NOMO-1 (cell line): ENCODE measurements at regions not wholly inside any gene's neighbourhood (a gene's known extent, or its start where the extent isn't known, plus 50 kb on each side); places are given as distances from the start of the nearest gene placed in this dataset.
"Not testable (repeated sequence)": the region's sequence is repeated elsewhere in the genome, so short reads cannot be mapped to it uniquely, and the experiment has no call there.

Source experiments
- DNase-seq, 2 experiments: peaks; one replicate each; lab custom pipeline; 2025; ENCODE audit not compliant: unreplicated experiment in 2 of 2; lab: John Stamatoyannopoulos, UW

DNA sequence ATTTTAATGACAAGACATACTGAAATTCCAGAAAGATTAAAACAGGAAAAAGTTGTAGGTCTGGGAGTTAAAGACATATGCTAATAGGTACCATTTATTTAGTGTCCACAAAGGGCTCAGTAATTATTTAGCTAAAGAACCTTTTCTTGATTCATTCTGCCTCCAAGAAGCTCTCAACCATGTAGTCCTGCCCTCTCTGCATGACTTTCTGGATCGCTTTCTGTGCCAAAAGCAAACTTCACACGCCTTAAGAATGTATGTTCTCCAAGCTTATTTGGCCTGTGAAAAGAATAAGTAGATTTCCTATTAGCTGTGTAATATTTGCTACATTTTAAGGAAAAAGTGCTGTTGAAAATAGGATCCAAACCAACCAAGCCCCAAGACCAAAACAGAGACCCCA lies 291.7 kb downstream of the C12orf75 start:
- DNase-seq = no peak

- no peak for DNase-seq
Observed at GRCh38 chr12:105622846-105623736, 292.6 kb downstream of the C12orf75 start.

- DNase-seq = no peak
Observed at GRCh38 chr12:105626653-105627052, 296.2 kb downstream of the C12orf75 start.

- DNase-seq = no peak
Observed at GRCh38 chr12:105637470-105637869, 307.0 kb downstream of the C12orf75 start.

- DNase-seq = no peak
Observed at GRCh38 chr12:105640761-105641160, 310.3 kb downstream of the C12orf75 start.

DNA sequence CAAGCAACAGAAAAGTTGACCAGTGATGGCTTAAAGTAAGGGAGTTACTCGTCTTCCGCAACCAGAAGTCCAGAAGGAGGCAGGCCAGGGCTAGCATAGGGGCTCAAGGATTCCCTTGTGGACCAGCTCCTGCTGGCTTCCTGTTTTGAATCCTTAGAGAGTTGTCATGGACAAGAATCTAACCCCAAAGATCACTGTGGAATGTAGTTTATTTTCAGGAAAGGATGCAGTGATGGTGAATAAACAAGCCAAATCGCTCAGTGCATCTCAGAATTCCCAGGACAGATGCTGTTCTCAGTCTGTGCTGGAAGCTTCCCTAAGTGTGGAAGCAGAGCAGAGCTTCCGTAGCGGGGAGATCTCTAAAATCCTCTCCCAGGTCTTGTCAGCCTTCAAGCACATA lies 311.3 kb downstream of the C12orf75 start:
- DNase-seq = no peak

- no peak for DNase-seq
Observed at GRCh38 chr12:105644770-105645169, 314.3 kb downstream of the C12orf75 start.

DNA sequence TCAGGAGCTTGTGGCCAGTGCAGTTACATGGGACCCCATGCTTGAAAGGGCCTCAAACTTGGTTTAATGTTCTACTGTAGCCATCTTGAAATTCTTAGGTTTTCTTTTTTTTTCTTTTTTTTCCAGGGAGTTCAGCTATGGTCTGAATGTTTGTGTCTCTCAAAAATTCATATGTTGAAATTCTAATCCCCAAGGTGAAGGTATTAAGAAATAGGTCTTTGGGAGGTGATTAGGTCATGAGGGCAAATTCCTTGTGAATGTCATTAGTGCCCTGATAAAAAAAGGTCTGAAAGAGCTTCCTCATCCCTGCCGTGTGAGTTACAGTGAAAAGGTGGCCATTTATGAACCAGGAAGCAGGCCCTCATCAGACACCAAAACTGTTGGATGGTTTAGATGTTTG lies 324.1 kb downstream of the C12orf75 start:
- no peak for DNase-seq

- no peak for DNase-seq
Observed at GRCh38 chr12:105658389-105658788, 327.9 kb downstream of the C12orf75 start.

GRCh38 chr12:105659355-105660075 lies 329.0 kb downstream of the C12orf75 start:
- peak in 1 of 2 experiments; percentile 12 for DNase-seq

DNA sequence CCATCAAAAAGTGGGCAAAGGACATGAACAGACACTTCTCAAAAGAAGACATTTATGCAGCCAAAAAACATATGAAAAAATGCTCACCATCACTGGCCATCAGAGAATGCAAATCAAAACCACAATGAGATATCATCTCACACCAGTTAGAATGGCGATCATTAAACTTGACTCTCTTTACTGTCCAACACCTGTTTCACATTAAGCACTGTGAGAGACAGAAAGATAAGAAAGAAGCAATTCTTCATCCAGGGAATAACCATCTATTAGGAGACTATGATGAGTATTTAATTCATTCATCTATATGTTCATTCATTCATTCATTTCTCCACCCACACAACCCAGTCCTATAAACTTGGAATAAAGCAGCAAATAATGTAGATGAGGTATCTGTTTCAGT lies 334.3 kb downstream of the C12orf75 start:
- not testable (repeated sequence) for DNase-seq

DNA sequence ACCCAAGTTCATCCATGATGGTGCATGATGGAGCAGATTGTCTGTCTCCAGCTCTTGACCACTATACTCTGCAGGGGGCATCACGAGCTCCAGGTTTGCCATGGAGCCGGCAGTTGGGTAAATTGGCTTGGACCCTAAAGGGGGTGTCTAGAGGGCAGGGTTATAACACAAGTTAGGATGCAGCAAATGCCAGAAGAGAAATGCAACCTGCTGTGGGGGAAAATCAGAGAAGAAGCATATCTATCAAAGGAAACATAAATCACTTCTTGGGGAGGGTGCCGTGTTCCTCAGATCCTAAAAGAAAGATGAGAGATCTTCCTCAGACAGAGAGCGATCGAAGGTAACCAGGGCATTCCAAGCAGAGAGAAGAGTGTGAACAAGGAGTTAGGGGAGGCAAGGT lies 334.9 kb downstream of the C12orf75 start:
- DNase-seq = no peak

DNA sequence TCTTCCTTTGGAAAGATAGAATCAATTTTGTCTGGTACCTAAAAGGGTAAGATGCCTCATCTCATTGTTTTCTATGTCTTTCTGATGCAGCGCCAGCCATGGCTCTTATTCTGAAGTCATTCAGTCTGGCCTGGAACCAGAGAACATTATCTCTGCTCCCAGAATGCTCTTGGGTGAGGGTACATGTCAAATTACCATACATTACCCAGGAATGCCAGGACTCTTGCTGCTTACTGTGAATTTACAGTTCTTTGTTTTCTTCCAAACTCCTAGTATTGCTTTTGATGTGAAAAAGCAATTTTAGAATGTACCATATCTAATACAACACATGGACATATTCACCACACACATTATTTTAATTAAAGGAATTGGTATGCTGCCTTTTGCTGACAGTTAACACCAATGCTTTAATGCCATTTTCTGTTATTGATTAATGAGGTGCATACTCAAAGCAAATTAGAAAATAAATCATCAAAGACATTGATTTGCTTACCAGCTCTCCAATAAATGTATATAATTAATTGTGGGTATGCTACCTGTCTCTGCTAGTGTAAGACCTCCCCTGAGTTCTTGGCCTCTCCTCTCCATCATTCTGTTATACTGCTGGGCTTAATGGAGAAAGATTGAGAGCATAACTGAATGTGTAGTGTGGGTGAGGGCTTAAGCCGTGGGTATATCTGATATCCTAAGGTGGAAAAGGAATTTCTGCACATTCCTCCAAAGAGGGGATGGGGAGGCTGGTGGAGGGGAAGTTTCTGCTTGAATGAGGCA lies 337.7 kb downstream of the C12orf75 start:
- DNase-seq = no peak

DNA sequence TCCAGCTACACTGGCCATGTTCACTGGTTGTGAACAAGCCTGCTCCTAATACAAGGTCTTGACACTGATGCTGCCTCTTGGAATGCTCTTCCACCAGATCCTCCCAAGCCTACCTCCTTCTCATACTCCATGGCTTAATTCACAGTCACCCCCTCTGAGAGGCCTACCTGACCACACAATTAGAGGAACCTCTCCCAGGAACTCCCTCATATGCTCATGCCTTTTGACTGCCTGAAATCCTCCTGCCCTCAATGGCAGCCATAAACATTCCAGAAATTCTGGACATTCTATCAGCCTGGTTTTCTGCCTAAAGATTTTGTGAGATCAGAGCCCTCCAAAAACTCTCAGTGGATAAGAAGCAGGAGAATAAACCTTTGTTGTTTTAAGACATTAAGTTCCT lies 340.2 kb downstream of the C12orf75 start:
- DNase-seq = no peak

DNA sequence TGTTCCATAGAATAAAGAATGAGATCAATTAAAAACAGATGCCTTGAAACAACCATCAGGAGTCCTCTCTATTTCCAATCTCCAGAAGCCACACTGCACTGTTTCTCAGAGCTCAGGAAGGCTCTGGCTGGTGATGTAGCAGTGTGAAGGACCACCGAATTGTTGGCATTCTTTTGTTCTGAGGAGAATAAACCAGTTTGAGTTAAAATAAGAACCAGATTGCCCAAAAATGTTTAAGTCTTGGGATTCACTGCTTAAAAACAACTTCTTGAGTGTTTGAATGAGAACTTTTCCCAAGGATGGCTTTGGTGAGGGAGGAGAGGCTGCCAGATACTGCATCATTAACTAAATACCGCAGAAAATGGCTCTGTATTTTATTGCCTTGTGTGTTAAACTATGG lies 341.2 kb downstream of the C12orf75 start:
- no peak for DNase-seq

DNA sequence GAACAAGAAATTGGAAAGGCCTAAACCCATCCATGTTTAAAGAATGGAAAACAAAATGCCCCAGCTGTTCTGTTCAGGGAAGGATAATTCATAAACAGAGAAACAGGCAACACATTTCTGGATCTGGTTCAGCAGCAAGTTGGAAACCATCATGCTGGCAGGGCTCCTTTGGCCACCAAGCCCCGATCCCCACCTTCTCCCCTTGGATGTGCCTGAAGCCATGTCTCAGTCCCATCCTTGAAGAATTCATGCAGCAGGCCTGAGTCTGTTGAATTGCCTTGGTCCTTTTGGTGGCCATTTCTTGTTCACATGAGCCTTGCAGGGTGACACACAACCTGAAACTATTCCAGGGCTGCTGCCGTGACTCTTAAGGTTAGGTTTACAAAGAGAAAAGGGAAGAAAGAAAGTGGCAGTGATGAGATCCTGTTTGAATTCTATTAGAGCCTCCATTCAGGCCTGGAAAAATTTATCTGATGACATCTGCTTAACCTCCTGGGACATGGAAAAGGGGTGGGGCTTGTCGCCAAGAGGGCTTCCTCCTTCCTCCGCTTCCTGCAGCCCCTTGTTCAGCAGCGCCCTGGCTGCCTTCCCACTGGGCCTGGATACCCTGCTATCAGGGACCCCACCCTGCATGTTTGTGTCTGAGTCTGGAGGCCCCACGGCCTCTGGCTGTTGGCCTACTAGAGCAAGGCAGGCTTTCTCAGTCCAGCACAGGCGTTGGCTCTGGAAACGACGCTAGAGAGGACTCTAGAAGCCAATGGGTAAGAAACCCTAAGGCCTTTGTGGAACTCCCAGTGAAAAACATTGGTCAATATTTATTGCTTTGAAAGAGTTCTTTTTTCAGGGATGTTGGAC lies 341.9 kb downstream of the C12orf75 start:
- no peak for DNase-seq

DNA sequence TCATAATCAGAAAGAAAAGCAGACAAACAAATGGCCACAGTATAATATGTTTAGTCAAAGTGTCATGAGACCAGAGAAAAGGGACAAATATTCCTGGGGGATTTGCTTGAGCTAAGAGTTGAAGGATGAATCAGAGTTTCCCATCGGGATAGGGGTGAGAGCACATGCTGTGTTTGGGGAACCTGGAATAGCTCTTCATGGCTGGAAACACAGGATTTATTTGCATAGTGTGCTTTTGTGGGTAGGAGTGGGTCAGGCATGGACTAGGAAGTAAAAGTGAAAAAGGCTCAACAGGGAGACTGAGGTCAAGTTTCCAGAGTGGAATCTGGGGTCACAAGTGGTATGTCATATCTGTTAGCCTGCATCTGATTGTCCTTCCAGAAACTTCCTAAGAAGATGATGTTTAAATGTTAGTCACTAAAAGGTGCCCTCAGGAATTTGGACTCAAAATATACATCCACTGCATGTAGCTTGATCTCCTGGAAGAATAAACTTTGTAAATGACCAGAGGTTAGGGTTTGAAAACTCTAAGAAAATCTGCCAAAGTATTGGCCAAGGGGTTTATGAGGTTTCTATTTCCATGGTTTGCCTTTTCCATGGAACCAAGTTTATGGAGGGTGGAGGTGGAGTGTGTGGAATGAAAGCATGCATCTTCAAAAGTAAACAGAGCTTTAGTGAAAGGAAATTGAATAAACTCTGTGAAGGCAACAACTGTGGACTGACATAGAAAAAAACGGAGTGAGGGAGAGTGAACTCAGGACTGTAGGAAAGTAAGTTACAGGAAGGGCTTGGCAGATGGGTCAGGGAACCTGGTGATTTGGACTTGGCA lies 344.6 kb downstream of the C12orf75 start:
- no peak for DNase-seq

DNA sequence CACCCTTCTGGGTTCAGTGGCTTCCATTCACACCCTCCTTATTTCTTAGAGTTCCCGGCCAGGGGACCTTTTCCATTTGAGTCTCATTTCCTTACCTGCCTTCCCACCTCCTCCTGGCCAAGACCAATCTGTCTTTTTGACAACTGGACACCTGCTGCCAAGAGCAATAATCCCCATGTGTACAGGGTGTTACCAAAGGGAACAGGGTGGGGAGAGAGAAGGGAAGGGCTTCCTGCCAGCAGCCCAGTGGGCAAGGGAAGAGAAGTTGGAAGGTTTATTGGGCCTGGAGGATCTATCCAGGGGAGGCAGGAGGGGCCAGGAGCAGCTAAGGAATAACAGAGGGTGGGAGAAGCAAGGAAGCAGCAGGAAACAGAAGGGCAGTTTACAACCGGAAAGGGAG lies 346.2 kb downstream of the C12orf75 start:
- DNase-seq = no peak

GRCh38 chr12:105677672-105678071 lies 347.2 kb downstream of the C12orf75 start:
- no peak for DNase-seq

- no peak for DNase-seq
Observed at GRCh38 chr12:105679982-105680381, 349.5 kb downstream of the C12orf75 start.
